Stomach (tissue), 4 donors: ENCODE measurements at regions not wholly inside any gene's neighbourhood (a gene's known extent, or its start where the extent isn't known, plus 50 kb on each side); places are given as distances from the start of the nearest gene placed in this dataset.

Experiments used
- EP300 ChIP-seq: sonication (generic); formaldehyde crosslinking; IDR thresholded peaks from one replicate; pipeline ENCODE4 v1.6.1; 2017; ENCODE audit warnings: antibody characterized with exemption
- POLR2A ChIP-seq, 4 donors: fragments of 450-650 bp; IDR thresholded peaks; one replicate each; pipeline ENCODE4 v1.6.1; 2016; ENCODE audit warnings: antibody characterized with exemption in 4 of 4, control low read depth in 2 of 4, mild to moderate bottlenecking in 1 of 4, moderate library complexity in 1 of 4

GRCh38 chr4:156534205-156534604 is 437.4 kb downstream of the PDGFC start:
- TF ChIP-seq POLR2A (IDR thresholded peaks at IDR 0.05) (no peak), EP300 (no peak)
